NCI-H1417 (cell line): ENCODE measurements at regions not wholly inside any gene's neighbourhood (a gene's known extent, or its start where the extent isn't known, plus 50 kb on each side); places are given as distances from the start of the nearest gene placed in this dataset.

ENCODE experiments used
- DNase-seq, 3 experiments: peaks; one replicate each; lab custom pipeline; 2025; lab: John Stamatoyannopoulos, UW

GRCh38 chr18:45526114-45526841 is 89.0 kb upstream of the SLC14A2 start:
- peak in 1 of 3 experiments; percentile 53 for DNase-seq

- DNase-seq = peak in 1 of 3 experiments; percentile 18
Measured at GRCh38 chr18:45527891-45528290, 87.4 kb upstream of the SLC14A2 start.

- DNase-seq = peak in 2 of 3 experiments; percentile 7 to 43
Measured at GRCh38 chr18:45528712-45529336, 86.5 kb upstream of the SLC14A2 start.

GRCh38 chr18:45538444-45538843 is 76.8 kb upstream of the SLC14A2 start:
- DNase-seq = no peak

GRCh38 chr18:45539491-45539891 is 75.8 kb upstream of the SLC14A2 start:
- DNase-seq = no peak

GRCh38 chr18:45540125-45540524 is 75.2 kb upstream of the SLC14A2 start:
- DNase-seq = no peak

GRCh38 chr18:45541421-45541820 is 73.9 kb upstream of the SLC14A2 start:
- DNase-seq = no peak

- no peak for DNase-seq
Measured at GRCh38 chr18:45542043-45542442, 73.2 kb upstream of the SLC14A2 start.

GRCh38 chr18:45547910-45548309 is 67.4 kb upstream of the SLC14A2 start:
- DNase-seq = no peak

GRCh38 chr18:45548614-45549013 is 66.7 kb upstream of the SLC14A2 start:
- DNase-seq = no peak

GRCh38 chr18:45549290-45549689 is 66.0 kb upstream of the SLC14A2 start:
- peak in 1 of 3 experiments; percentile 75 for DNase-seq

- DNase-seq = no peak
Measured at GRCh38 chr18:45551142-45551815, 64.0 kb upstream of the SLC14A2 start.

GRCh38 chr18:45553723-45554388 is 61.4 kb upstream of the SLC14A2 start:
- DNase-seq = peak; percentile 3 to 56 (median 38)

GRCh38 chr18:45554389-45554737 is 60.9 kb upstream of the SLC14A2 start:
- DNase-seq = no peak

GRCh38 chr18:45556222-45556621 is 59.1 kb upstream of the SLC14A2 start:
- DNase-seq = no peak

- DNase-seq = no peak
Measured at GRCh38 chr18:45557287-45557686, 58.0 kb upstream of the SLC14A2 start.

- DNase-seq = peak in 1 of 3 experiments; percentile 14
Measured at GRCh38 chr18:45557779-45558178, 57.5 kb upstream of the SLC14A2 start.

- DNase-seq = no peak
Measured at GRCh38 chr18:45559258-45559657, 56.0 kb upstream of the SLC14A2 start.

GRCh38 chr18:45560870-45561269 is 54.4 kb upstream of the SLC14A2 start:
- DNase-seq = no peak

- DNase-seq = peak in 2 of 3 experiments; percentile 21 to 59
Measured at GRCh38 chr18:45562567-45563479, 52.5 kb upstream of the SLC14A2 start.

- DNase-seq = no peak
Measured at GRCh38 chr18:45565280-45565970, 49.9 kb upstream of the SLC14A2 start.
